Neural cell (in vitro differentiated cells): ENCODE measurements at regions not wholly inside any gene's neighbourhood (a gene's known extent, or its start where the extent isn't known, plus 50 kb on each side); places are given as distances from the start of the nearest gene placed in this dataset.

Experiments
- EZH2 ChIP-seq: fragments of 200-600, 300-800 bp; shearing (Covaris generic), sonication (generic); IDR thresholded peaks from 2 replicates; pipeline ENCODE4 v1.6.1; 2014; ENCODE audit warnings: antibody characterized with exemption, low read length, borderline replicate concordance, mild to moderate bottlenecking; ENCODE audit not compliant: insufficient read depth, poor library complexity, severe bottlenecking
- TF ChIP-seq, protein P1 (sequence below): fragments of 450-650 bp; IDR thresholded peaks from 2 replicates; pipeline ENCODE4 v1.5.1; 2014; ENCODE audit warnings: antibody characterized with exemption, mild to moderate bottlenecking, moderate library complexity; ENCODE audit not compliant: poor library complexity, severe bottlenecking

DNA sequence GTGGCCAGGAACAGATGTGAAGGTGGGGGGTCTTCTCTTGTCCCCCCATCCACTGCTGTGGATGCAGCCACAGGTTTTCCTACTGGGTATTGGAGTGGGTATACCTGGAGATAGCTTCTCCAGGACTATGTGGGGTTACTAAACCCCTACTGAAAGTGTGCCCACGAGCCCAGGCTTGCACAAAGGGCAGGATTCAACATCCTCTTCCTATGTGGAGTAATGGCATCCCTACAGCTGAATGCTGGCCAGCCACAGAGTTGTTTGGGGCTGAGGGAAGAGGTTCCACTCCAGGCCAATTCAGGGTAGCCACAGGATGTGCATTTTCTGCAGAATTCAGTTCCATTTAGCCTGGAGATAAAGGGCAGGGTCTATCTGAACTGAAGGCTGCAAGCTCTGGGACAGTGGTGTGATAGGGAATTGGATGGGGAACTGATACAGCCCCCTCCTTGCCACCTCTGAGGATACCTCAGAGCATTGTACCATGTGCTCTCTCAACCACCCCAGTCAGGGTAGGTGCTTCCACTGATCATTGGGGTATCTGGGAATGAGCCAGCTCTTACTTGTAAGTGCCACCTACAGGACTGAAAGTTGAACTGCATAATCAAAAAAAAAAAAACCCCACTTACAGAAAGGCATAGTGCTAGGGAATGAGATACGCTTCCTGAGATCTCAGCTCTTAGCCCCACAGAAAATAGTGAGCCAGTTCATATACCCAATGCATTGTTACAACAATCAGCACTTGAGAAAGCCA is 187.1 kb downstream of the KITLG start:
- TF ChIP-seq EZH2: no peak
- TF ChIP-seq, protein P1, sequence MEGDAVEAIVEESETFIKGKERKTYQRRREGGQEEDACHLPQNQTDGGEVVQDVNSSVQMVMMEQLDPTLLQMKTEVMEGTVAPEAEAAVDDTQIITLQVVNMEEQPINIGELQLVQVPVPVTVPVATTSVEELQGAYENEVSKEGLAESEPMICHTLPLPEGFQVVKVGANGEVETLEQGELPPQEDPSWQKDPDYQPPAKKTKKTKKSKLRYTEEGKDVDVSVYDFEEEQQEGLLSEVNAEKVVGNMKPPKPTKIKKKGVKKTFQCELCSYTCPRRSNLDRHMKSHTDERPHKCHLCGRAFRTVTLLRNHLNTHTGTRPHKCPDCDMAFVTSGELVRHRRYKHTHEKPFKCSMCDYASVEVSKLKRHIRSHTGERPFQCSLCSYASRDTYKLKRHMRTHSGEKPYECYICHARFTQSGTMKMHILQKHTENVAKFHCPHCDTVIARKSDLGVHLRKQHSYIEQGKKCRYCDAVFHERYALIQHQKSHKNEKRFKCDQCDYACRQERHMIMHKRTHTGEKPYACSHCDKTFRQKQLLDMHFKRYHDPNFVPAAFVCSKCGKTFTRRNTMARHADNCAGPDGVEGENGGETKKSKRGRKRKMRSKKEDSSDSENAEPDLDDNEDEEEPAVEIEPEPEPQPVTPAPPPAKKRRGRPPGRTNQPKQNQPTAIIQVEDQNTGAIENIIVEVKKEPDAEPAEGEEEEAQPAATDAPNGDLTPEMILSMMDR: no peak
